ENCODE measurements at regions not wholly inside any gene's neighbourhood (a gene's known extent, or its start where the extent isn't known, plus 50 kb on each side); places are given as distances from the start of the nearest gene placed in this dataset.
"Not testable (repeated sequence)": the region's sequence is repeated elsewhere in the genome, so short reads cannot be mapped to it uniquely, and the experiment has no call there.

DNA sequence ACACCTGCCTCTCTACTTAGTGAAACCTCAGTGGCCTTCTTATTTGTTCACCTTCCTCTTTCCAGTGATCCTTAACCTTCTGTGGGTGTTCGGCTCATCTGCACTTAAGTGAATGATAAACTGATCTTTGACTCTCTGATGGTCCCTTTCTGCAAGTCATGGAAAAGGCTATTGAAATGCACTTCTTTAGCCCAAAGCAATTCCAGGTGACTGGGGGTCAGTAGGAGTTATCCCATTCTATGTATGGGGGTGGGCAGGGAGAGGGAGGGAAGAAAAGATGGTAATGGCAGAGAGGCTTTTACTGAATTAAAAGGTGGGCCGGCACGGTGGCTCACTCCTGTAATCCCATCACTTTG, 170.8 kb downstream of the RGS9 start:
- DNase-seq (ENCODE audit: low read depth, low spot score): no peak

- no peak for DNase-seq (ENCODE audit: low read depth, low spot score)
These were observed 170.2 kb downstream of the RGS9 start for GRCh38 chr17:65307081-65307960.

DNA sequence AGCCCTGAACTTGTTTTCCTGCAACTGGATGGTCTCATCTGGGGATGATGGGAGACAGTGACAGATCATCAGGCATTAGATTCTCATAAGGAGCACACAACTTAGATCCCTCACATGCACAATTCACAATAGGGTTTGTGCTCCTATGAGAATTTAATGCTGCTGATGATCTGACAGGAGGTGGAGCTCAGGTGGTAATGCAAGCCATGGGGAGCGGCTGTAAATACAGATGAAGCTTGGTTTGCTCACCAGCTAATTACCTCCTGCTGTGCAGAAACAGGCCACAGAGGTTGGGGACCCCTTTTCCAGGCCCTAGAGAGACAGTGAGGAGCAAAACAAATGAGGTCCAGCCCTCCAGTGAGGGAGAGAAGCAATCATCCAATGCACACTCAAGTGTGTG, 168.6 kb downstream of the RGS9 start:
- DNase-seq (ENCODE audit: low read depth, low spot score): no peak

- DNase-seq (ENCODE audit: low read depth, low spot score): no peak
These were observed 167.9 kb downstream of the RGS9 start for GRCh38 chr17:65305116-65305515.

- not testable (repeated sequence) for DNase-seq (ENCODE audit: low read depth, low spot score)
These were observed 164.7 kb downstream of the RGS9 start for GRCh38 chr17:65301882-65302281.

GRCh38 chr17:65301184-65301583, 164.0 kb downstream of the RGS9 start:
- DNase-seq (ENCODE audit: low read depth, low spot score): peak; percentile 26

DNA sequence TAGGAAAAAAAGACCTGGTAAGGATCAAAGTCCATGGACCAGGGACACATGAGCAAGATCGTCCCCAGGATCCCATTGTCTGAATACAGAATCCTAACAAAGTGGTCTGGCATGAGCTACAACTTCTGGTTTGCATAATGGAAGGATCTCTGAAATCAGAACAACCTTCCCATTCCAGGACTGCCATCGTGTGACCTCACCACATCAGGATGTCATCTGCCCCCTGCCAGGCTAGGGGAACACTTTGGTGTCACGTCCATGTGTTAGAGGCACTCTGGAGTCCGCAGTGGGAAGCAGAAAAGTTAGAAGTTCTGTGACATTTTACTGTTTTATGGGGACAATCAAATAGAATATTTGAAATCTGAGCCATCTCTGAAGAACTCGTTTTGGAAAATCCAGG, 160.7 kb downstream of the RGS9 start:
- DNase-seq (ENCODE audit: low read depth, low spot score): no peak

DNA sequence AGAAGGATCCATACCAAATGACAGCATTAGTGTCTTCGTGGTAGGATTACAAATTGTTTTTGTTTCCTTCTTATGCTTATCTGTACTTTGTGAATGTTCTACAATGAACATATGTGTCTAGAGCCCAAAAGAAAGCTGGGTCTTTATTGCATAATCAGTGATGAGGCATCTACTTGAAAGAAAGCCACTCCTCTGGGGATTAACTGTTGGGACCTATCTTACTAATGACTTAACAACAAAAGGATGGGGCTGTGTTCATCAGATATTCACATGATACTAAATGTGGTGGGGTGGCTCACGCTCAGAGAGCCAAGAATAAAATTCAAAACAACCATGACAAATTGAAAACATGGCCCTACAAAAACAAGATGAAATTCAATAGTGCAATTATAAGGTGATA, 160.2 kb downstream of the RGS9 start:
- no peak for DNase-seq (ENCODE audit: low read depth, low spot score)

GRCh38 chr17:65294181-65294719, 157.1 kb downstream of the RGS9 start:
- peak; percentile 88 for DNase-seq (ENCODE audit: low read depth, low spot score)

DNA sequence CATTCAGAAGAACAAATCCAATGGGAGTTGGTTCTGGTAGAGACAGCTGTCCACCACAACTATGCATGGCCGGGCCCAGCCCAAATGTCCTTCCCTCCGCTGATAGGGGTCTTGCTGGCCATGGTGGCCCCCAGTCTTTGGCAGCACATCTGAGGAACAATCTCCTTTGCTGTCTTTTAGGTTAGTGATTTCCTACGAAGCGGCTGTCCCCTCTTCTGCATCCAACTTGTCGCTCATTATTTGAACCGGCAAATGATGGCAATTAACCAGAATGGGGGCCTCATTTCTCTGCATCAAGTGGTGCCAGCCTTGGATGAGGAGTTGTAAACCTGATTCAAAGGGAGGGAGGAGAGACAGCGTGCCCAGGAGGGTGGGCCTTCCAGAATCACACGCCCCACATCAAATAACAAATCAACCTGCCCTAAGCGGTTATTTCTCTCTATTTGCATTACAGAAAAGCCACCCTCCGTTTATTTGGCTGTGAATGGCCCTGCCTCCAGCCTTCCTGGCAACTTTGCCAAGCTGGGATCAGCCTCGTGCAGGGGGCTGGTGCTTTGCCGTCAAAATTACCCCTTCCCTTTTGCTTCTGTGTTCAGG, 156.5 kb downstream of the RGS9 start:
- no peak for DNase-seq (ENCODE audit: low read depth, low spot score)

GRCh38 chr17:65292430-65292829, 155.3 kb downstream of the RGS9 start:
- DNase-seq (ENCODE audit: low read depth, low spot score): no peak

- not testable (repeated sequence) for DNase-seq (ENCODE audit: low read depth, low spot score)
These were observed 154.1 kb downstream of the RGS9 start for GRCh38 chr17:65291301-65291700.

- no peak for DNase-seq (ENCODE audit: low read depth, low spot score)
These were observed 153.4 kb downstream of the RGS9 start for GRCh38 chr17:65290616-65291015.

- no peak for DNase-seq (ENCODE audit: low read depth, low spot score)
These were observed 152.9 kb downstream of the RGS9 start for GRCh38 chr17:65290056-65290455.

DNA sequence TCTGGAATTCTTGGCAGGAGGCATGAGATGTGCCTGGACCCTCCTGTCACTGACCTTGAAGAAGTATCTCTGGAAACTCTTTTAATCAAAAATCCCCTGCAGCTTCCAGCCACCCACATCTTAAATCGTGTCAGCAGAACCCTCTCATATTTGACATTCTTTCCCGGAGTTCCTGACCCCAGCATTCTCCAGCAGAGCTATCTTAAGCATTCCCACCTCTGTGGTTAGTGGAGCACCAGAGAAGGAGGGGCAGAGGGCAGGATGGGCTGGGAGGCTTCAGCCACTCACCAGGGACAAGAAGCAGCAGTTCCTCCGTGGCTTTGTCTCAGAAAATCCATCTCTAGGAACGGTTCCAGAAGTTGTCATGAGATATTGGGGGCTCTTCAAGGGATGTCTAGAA, 149.9 kb downstream of the RGS9 start:
- peak; percentile 79 for DNase-seq (ENCODE audit: low read depth, low spot score)

- no peak for DNase-seq (ENCODE audit: low read depth, low spot score)
These were observed 146.5 kb downstream of the RGS9 start for GRCh38 chr17:65283704-65284103.

- no peak for DNase-seq (ENCODE audit: low read depth, low spot score)
These were observed 142.3 kb downstream of the RGS9 start for GRCh38 chr17:65279456-65279855.

GRCh38 chr17:65278820-65279184, 141.6 kb downstream of the RGS9 start:
- DNase-seq (ENCODE audit: low read depth, low spot score): no peak

DNA sequence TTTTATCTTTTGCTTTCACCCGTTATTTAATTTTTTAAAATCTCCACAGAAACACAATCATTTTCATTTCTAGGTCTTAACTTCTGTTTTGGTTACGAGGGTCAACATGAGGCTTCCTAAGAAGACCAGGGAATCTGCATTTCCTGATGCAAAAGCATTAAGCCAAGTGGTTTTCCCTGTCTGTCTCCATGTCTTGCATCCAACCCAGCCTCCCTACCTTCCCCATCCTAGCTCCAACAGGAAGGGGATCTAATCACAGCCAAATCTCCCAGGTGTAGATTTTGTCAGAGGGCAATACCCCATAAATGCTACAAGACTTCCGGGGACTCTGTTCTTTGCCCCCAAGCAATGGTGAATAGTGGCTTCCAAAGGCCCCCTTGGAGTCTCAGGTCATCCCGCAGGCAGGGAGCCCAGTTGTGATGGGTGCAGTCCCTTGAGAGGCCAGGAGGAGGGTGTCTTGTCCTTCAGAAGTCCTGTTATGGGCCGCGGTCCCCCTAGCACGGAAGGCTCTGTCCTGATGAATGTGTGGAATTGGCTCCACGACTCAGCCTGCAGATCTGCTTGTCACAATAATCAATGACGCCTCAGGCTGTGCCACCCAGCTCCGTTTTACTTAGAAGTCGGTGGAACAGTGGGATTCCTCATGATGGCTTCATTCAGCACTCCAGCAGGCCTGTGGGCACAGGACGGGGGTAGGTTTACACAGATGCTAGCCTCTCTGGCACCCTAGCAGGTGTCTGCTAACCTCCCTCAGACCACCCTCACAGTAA, 141.1 kb downstream of the RGS9 start:
- DNase-seq (ENCODE audit: low read depth, low spot score): peak; percentile 88

DNA sequence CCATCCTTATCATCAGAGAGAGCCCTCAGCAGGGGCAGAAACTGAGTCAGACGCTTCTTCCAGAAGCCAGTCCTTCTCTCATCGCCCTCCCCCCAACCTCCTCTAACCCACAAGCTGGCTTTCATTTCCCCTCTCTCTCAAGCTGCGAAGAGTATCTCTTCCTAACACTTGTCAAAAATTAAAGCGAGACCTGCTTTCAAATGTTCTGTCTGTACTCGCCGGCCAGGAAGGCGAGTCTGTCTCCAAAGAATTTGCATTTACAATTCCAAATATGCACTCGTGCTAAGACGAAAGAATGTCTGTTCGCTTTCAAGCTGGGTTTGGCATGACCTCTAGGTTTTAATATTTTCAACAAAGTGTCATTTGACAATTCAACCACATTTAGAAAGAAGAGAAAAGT, 140.4 kb downstream of the RGS9 start:
- DNase-seq (ENCODE audit: low read depth, low spot score): peak; percentile 73
